Urothelium cell line (cell line): ENCODE measurements at regions not wholly inside any gene's neighbourhood (a gene's known extent, or its start where the extent isn't known, plus 50 kb on each side); places are given as distances from the start of the nearest gene placed in this dataset.
"Not testable (repeated sequence)": the region's sequence is repeated elsewhere in the genome, so short reads cannot be mapped to it uniquely, and the experiment has no call there.

ENCODE experiments used
- DNase-seq: peaks from one replicate; pipeline ENCODE4 v3.0.0; 2011; ENCODE audit warnings: low spot score, mixed read lengths
- FAIRE-seq: peaks from 2 replicates; lab custom pipeline; 2011; peaks lifted over from hg19 to GRCh38; lab: Jason Lieb, UNC

GRCh38 chr14:25887251-25887878 is 710.5 kb downstream of the NOVA1 start:
- DNase-seq: no peak

GRCh38 chr14:25884657-25885056 is 713.2 kb downstream of the NOVA1 start:
- FAIRE-seq: no peak
- DNase-seq: no peak

More at GRCh38 chr14:25887251-25887878, 710.5 kb downstream of the NOVA1 start:
- FAIRE-seq: no peak

GRCh38 chr14:25882899-25883298 is 714.9 kb downstream of the NOVA1 start:
- FAIRE-seq (no peak), DNase-seq (no peak)

- FAIRE-seq (no peak), DNase-seq (no peak)
These were observed 722.4 kb downstream of the NOVA1 start for GRCh38 chr14:25875475-25875874.

- no peak for DNase-seq
- no peak for FAIRE-seq
These were observed 728.0 kb downstream of the NOVA1 start for GRCh38 chr14:25869854-25870253.

GRCh38 chr14:25868521-25869314 is 729.1 kb downstream of the NOVA1 start:
- FAIRE-seq: no peak
- no peak for DNase-seq

- DNase-seq (no peak), FAIRE-seq (no peak)
These were observed 736.4 kb downstream of the NOVA1 start for GRCh38 chr14:25861406-25861805.

- DNase-seq: peak; percentile 16
- no peak for FAIRE-seq
These were observed 749.2 kb downstream of the NOVA1 start for GRCh38 chr14:25848601-25849000.

- no peak for FAIRE-seq
These were observed 751.6 kb downstream of the NOVA1 start for GRCh38 chr14:25846246-25846645.

GRCh38 chr14:25843481-25844470 is 754.1 kb downstream of the NOVA1 start:
- DNase-seq (no peak), FAIRE-seq (no peak)

More at GRCh38 chr14:25846246-25846645, 751.6 kb downstream of the NOVA1 start:
- no peak for DNase-seq

GRCh38 chr14:25841226-25841625 is 756.6 kb downstream of the NOVA1 start:
- FAIRE-seq: no peak
- no peak for DNase-seq

GRCh38 chr14:25837551-25837965 is 760.3 kb downstream of the NOVA1 start:
- FAIRE-seq (no peak), DNase-seq (no peak)

GRCh38 chr14:25836636-25837035 is 761.2 kb downstream of the NOVA1 start:
- FAIRE-seq: no peak
- no peak for DNase-seq

GRCh38 chr14:25833341-25834126 is 764.3 kb downstream of the NOVA1 start:
- FAIRE-seq (no peak), DNase-seq (peak; percentile 42)

- no peak for DNase-seq
- FAIRE-seq: no peak
These were observed 765.2 kb downstream of the NOVA1 start for GRCh38 chr14:25832585-25832984.

GRCh38 chr14:25828562-25828961 is 769.3 kb downstream of the NOVA1 start:
- DNase-seq: no peak
- FAIRE-seq: no peak

- FAIRE-seq: no peak
- no peak for DNase-seq
These were observed 771.7 kb downstream of the NOVA1 start for GRCh38 chr14:25826105-25826504.

GRCh38 chr14:25820368-25820767 is 770.4 kb upstream of the STXBP6 start:
- DNase-seq: no peak
- FAIRE-seq: no peak

GRCh38 chr14:25814622-25815021 is 764.7 kb upstream of the STXBP6 start:
- DNase-seq, FAIRE-seq: not testable (repeated sequence)

- DNase-seq: no peak
- FAIRE-seq: no peak
These were observed 753.6 kb upstream of the STXBP6 start for GRCh38 chr14:25803386-25804018.
